ENCODE measurements at regions not wholly inside any gene's neighbourhood (a gene's known extent, or its start where the extent isn't known, plus 50 kb on each side); places are given as distances from the start of the nearest gene placed in this dataset.
"Not testable (repeated sequence)": the region's sequence is repeated elsewhere in the genome, so short reads cannot be mapped to it uniquely, and the experiment has no call there.

DNA sequence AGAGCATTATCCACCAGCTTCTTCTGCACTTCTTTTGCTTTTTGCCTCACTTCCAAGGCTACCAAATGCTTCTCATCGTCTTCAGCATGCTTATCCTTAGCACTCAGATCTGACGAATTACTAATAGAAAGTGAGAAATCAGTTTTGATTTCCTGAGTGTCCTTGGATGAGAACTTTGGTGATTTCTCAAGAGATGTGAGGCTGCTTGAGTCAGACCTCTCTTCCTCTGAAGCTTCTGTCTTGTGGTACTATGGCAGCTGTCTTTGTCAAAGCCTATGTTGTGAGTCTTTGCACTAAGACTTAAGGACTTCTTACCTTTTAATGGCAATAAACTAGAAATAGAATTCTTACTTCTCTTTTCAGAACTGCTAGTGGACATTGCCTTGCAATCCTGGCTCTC lies 169.9 kb downstream of the CPE start:
- no peak for DNase-seq

DNA sequence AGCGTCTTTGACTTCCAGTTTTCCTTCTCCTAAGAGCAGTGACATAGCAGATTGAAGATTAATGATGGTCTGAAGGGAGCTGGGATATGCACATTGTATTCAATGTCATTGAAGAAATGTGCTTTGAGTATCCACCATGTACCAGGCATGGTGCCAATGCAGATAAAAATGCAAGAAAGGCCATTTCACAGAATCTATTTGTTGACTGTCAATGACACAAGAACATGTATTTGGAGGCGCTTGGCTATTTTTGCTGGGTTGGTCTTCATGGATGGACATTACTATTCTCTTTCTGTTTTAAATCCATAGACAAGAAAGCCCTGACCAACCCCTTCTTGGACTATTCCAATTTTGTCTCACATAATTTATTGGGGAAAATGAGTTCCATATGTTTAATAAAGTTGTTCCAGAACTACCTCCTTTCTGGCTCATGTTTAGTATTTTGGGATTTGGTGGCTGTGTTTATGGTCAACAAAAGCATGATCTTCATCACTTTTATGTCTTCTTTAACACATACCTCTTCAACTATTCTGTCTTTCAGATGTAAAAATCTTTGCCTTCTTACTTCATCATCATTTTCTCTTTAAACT lies 174.5 kb downstream of the CPE start:
- DNase-seq = no peak

DNA sequence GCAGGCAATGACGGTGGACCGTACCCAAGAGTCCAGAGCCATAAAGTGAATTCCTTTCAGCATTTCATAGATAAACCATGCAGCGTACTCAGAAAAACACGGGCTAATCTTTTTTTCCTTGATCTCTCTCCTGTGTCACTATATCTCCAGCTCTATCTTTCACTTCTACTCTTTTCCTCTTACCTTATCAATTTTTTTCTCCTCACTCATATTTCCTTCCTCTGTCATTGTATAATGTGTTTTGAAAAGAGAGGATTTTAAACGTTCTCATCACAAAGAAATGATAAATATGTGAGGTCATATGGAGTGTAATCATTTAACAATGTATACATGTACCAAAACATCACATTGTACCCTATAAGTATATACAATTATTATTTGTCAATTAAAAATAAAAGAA lies 176.5 kb downstream of the CPE start:
- no peak for DNase-seq

DNA sequence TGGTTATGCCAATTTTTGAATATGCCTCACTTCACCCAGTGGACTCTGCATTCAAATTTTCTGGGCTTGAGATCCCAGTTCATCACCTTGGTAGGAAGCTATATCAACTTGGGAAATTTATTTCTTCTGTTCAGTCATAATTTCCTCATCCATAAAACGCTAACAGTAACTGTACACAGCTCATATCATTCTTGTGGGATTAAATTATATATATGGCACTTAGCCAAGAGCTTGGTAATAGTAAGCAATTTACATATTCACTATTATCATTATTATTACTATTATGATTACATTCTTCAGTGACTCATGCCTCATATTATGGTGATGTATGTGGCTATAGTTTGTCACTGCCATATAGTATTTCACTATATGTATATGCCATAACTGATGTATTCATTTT lies 177.6 kb downstream of the CPE start:
- DNase-seq = no peak

DNA sequence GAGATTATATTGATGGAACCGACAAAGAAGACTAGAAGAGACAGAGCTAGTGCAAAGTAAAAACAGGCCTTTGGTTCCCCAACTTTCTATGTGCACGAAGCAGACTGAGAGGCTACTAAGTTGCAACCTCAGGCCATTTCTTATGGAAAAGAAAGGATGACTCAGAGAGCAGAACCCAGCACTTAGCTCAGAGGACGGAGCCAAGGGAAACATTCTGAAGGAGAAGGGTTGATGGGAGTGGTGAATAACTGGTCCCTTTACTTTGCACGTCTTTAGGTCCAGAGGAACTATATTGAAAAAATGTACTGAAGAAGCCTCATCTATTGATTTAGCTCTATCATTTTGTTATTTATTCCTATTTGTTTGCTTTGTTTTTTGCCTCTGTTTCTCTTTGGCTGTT lies 182.1 kb downstream of the CPE start:
- DNase-seq = no peak

DNA sequence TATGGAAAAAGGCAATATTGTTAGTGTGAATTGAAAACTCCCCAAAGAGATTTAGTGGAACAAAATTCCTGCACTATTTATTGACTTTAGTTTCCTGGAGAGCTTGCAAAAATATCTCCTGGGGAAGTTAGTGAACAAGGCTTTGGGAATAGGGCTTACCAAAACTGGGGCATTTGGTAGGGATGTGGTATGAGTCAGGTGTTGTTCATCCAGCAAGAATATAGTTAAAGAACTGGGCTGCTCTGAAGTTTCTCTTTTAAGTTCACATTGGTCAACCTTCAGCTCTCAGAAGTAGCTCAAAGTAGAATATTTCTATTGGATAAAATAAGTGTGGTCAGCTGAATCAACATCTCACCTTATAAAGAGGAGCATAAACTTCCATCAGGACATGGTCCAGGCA lies 185.0 kb downstream of the CPE start:
- no peak for DNase-seq

DNA sequence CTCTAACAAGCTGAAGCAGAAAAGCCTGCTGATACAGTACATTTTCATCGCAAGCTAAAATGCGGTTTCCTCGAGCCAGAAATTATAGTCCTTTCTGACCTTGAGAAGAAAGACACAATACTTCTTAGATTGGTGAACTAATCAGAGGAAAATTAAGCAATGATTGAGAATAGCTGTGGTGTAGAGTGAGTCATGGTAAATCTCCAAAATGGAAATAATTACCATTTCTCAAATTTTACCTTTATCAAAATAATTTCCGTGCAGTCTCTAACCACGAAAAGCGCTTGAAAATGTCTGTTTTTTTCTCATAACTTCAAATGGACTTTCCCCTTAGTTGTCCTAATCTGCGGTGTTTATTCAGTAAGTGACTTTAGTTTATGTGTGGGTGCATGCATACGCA lies 190.2 kb downstream of the CPE start:
- DNase-seq = no peak

DNA sequence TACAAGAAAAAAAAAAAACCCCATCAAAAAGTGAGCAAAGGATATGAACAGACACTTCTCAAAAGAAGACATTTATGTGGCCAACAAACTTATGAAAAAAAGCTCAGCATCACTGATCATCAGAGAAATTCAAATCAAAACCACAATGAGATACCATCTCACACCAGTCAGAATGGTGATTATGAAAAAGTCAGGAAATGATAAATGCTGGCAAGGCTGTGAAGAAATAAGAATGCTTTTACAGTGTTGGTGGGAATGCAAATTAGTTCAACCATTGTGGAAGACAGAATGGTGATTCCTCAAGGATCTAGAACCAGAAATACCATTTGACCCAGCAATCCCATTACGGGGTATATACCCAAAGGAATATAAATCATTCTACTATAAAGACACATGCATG lies 192.7 kb downstream of the CPE start:
- not testable (repeated sequence) for DNase-seq

DNA sequence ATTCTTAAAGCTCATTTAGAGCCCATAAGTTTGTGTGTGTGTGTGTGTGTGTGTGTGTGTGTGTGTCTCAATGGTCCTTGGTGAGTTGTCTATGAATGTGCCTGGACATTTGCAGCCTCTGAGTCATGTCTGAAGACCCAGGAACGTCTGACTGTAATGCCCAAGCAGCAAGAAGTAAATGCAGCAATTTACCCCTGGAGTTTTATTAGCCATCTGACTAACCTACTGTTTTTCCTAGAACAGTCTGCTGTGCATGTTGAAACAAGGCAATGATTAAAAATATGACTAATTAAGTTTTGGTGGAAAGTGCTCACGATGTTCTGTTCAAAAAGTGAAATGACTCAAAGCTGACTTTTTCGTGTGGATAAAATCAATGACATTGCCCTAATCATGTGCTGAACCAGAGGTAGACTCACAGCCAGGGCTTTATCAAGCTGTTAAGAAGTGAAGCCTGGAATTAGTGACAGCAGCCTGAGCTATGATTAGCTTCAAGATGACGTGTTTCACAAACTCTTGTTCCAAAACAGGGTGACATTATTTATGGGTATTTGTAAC lies 201.6 kb downstream of the CPE start:
- no peak for DNase-seq

DNA sequence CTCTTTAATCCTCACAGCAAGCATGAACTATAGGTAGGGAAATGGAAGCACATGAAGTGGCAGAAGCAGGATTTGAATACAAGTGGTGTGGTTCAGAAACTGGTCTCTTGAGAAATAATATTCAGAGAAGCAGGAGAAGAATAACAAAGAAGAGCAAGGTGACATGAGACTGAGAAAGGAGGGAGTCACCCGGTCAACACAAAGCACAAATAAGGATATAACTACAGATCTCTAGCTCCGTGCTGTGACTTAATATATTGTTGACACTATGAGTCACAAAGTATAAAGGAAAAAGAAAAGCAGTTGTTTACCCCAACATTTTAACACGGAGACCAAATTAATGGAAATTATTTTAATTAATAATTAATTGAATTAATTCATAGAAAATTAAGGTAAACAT lies 204.5 kb downstream of the CPE start:
- no peak for DNase-seq

DNA sequence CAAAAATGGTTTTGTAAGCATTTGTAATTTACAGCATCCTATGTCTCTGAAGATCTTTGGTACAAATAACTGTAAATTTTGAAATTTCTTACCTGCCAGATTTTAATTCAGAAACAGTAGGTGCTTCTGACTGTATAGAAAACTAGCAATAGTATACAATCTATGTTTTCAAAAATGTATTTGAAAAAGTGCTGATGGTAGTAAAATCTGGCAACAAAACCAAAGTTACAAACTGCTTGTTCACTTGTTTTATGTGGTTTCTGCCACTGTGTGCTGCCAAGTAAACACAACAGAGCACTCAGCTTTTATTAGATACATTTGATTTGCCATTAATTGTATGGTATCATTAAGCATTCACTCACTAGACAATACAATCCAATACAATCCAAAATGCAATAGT lies 206.1 kb downstream of the CPE start:
- no peak for DNase-seq

DNA sequence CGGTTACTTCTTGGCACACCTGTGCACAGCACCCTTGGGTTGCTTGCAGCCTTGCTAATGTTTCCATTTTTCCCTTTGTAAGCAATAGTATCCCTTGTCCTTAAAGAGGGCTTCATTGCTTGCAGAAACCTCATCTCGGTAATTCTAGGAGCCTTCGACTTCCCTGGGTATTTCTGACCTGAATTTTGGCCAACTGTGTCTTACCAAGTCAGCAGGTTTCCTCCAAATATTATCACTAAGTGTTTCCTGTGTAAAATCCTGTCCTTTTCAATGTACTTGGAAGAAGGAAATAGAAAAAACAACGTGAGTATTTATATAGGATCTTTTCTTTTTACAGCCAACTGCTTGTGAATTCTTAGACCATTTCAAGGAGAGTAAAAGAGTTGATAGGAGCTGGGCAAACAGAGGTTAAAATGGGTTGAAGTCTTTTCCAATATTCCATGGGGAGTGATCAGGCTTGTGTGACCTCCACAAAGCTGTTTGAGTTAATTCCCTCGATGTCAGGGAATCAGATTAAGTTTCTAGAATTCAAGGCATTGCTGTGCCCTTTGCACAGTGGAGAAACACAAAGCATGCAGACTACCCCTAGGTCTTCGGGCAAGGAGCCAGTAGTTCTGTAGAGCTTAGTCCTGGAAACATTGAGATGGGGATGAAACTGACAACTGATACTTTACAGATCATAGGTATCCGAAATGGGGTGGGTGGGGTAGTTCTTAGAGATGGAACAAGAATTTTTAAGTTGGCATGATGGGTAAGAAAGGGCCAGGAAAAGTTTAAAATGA lies 209.9 kb downstream of the CPE start:
- no peak for DNase-seq

DNA sequence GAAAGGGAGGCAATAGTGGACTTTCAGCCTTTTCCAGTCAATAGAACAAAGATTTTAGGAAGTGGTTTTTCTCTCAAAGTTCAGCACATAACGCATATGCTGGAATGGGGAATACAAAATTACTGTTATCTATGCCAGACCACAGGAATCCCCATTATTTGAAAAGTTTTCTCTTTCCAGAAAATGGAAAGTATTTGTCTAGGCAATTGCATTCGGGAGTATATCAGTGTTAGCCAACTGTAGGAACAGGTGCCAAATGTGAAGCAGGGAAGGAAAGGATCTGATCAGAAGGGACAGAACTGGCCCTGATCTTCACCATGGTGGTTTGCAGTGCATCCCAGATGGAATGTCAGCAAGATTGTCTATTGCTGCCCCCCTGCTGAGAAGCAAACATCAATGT lies 213.6 kb downstream of the CPE start:
- no peak for DNase-seq

DNA sequence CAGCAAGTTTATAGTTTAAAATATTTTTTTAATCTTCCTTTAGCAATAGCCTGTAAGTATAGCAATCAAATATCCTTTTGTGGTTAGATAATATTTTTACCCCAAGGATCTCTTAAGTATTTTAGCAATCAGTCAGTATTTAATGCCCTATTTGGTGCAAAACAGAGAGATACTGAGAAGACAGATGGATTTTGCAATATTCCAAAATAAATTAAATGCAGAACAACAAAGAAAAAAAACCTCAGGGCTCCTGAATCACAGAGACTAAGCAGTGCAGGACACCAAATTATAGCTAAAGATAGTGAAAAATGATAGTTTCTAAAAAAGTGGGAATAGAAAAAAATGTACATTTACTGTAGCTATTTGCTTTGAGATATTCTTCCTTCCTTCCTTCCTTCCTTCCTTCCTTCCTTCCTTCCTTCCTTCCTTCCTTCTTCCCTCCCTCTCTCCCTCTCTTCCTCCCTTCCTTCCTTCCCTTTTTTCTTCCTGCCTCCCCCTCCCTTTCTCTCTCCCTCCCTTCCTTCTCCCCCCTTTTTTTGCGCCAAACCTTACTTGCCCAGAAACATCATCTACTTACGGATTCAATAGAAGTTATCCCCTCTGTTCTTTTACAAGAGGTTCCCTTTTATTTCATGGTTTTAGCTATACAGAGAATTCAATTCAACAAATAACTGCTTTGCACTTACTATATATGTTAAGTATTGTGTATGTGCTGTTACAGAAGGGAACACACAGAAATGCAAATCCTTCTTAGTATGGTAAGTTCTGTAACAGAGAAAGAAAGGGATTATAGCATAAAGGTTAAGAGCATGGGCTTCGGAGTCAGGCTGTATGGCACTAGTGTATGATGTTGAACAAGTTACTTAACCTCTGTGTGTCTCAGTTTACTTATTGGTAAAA lies 219.0 kb downstream of the CPE start:
- no peak for DNase-seq

DNA sequence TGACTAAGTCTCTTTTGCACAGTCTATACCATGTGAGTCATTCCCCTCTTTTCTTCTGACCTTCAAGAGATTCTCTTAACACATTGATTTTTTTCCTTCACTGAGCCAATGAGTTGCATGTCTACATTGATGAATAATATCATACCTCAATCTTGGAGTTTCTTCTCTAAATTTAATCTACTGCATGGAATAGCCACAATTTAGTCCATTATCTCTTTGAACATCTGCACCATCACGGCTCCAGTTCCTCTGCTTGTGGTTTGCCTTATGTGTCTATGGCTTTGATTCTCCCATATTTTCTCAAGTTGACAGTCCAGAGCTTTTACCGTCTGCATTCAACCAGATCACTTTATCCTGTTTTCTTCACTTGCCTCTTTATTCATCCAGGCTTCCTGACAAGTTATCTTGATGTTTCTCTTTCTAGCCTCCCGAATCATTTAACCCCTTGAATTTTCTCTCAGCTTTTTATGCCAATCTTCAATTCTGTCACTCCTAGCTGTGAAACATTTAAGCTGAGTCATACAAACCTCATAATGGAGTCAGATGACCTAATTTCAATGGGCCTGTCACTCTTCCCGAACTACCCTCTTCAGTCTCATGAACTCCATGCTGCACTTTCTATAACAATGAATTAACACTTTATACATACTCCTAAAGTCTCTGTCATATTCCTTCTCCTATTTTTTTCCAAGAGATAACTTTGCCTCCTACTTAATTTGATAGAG lies 222.3 kb downstream of the CPE start:
- no peak for DNase-seq

DNA sequence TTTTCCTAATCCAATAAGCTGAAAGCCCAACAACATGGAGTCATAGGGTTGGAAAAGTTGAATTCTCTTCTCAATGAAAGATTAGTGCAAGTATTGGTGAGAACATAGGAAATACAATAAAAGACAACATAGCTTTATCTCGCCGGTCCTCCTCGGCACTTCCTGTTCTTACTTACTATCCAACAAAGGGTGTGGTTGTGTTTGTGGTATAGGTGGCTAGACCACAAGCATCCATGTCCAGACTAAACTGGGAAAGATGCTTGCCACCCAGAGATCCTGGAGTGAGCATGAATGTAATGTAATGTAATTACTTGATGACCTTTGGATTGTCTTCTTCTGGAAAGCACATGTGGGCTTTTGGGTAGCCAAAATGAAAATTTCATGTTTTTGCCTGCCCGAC lies 223.8 kb downstream of the CPE start:
- DNase-seq = no peak

DNA sequence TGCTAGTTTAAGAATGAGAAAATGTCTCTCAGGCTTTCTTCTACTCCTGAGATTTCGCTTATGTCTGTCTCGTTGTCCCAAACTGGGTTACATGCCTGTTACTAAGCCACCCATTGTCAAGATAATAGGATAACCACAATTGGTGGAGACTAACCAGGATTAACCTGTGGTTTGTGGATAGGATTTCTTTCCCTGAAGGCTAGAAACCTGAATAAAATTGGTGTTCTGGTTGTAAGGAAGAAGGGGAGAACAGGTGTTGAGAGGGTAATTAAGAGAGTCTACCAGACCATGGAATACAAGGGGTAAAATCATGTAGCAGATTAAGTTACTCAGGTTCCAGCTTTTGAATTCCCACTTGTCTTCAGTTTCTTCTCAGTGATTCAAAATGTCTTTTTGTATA lies 225.4 kb downstream of the CPE start:
- DNase-seq = no peak

DNA sequence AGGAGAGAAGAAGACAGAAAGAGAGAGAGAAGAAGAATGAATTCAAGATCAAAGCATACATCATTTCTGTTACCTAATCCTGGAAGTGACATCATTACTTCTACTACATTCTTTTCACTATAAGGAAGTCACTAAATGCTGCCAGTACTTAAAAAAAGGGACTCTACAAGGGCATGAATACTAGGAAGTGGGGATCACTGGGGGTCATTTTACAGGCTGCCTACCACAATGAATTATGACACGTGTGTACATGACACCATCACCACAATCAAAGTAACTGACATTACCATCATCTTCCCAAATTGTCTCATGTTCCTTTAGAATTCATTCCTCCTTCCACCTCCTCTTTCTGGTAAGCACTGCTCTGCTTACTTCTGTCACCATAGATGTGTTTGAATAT lies 227.0 kb downstream of the CPE start:
- DNase-seq = no peak

DNA sequence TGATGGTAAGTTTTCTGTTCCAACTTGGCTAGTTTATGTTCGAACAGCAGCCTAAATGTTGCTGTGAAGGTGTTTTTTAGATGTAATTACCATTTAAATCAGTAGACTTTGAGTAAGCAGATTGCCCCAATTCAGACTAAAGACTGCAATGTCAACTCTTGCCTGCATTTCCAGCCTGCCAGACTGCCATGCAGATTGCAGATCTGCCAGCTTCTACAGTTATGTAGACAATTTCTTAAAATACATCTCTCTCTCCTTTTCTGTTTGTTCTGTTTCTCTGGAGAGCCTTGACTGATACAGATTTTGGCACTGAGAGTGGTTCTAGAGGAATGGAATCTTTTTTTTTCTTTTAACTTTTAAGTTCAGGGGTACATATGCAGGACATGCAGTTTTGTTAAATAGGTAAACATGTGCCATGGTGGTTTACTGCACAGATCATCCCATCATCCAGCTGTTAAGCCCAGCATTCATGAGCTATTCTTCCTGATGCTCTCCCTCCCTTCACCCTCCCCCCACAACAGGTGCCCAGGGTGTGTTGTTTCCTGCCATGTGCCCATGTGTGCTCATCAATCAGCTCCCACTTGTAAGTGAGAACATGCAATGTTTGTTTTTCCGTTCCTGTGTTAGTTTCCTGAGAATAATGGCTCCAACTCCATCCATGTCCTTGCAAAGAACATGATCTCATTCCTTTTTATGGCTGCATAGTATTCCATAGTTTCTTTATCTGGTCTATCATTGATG lies 227.8 kb downstream of the CPE start:
- DNase-seq = no peak

DNA sequence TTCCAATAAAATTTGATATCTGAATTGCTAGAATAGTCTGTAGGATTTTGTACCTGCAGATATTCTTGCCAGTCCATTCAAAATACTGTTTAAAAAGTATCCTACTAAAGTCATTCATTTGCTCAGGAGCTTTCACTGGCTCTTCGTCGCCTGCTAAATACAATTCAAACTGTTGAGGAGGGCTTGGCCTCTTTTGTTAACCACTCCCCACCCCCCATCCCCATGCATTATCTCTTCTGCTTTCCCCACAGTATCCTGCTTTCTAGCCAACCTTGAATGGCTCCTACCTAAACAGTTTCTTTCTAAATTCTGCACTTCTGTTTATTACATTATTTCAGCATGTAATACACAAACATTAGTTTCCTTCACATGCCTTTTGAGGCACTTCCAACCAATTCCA lies 230.8 kb downstream of the CPE start:
- no peak for DNase-seq

DNA sequence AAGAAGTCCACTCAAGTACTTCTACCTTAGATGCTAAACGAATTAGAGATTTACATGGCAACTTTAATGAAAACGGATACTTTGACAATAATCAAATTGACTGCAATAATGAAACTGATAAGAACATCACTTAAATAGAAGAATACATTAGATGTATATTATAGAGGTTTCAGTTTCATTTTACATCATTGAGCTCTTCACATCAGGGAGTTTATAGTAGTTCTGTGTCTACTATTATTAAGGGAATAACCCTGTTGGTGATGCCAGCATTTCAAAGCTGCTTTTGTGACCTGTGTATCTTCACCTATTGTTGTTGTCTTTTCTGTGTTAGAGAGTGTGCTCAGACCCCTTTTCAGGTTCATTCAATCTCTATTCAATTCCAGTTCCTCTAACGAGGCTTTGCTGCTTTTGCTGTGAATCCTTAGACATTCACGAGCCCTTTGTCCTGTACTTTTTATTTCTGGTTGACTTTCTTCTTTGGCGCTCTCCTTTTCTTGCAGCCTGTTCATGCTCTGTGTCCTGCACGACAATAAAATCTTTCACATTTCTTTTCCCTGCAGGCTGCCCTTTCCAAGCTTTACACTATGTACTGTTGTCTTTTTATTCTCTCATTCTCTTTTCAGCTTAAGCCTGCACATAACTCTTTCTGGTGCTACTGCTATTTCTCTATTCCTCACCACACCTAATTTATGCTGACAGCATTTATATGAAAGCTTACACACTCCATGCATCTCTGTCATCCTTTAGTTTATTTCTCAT lies 232.1 kb downstream of the CPE start:
- no peak for DNase-seq

DNA sequence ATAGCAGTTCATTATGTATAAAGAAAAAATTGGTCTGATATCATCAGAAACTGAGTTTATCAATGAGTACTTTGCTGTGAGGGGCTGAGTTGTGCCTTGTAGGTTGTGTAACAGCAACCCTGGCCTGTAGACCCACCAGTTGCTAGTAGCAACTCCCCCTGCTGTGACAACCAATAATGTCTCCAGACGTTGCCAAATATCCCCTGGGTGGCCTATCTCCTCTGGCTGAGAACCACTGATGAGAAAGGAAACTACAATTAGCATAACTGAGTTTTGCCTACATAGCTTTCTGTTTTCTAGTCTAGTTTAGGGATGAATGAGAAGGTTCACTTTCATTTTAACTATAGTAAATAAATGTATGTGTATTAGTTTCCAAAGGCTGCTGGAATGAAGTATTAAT lies 234.1 kb downstream of the CPE start:
- no peak for DNase-seq

Measured in NCI-H1930 (cell line).